ENCODE measurements at regions not wholly inside any gene's neighbourhood (a gene's known extent, or its start where the extent isn't known, plus 50 kb on each side); places are given as distances from the start of the nearest gene placed in this dataset.

GRCh38 chr3:25964141-25964540, 174.3 kb downstream of the OXSM start:
- no peak for DNase-seq (ENCODE audit: extremely low read depth in 1 of 4, low spot score in 3 of 4)
- BruUV-seq (replicated peaks), result no TSS peak
- POLR2A ChIA-PET, result no interaction called here
- no peaks in the 10 kb centered on the region for H3K4me1 ChIP-seq (replicated peaks in 1 of 2; ENCODE audit: control insufficient read depth in 2 of 2, insufficient read depth in 2 of 2, low read length in 2 of 2)
- no peak overlapping the region for H3K9ac ChIP-seq (ENCODE audit: insufficient read depth in 1 of 2, low read depth in 2 of 2, low read length in 2 of 2)
- no peaks in the 10 kb centered on the region for H3K36me3 ChIP-seq (ENCODE audit: control insufficient read depth, insufficient read depth, low read length)
- H3K9me3 ChIP-seq (replicated peaks; ENCODE audit: control insufficient read depth, insufficient read depth, low read depth, low read length), result no peaks in the 10 kb centered on the region; the same call in 1 of the 2 replicates
- H3K9me1 ChIP-seq (ENCODE audit: control insufficient read depth, insufficient read depth, low read length), result no peaks in the 10 kb centered on the region
- no peak overlapping the region for H3K4me3 ChIP-seq
- no peak overlapping the region for H3K4me2 ChIP-seq (ENCODE audit: insufficient read depth, low read length)
- intact Hi-C loops (cut with micrococcal nuclease) (no loop called here), in situ Hi-C loops (cut with MboI) (no loop called here)
- no peak overlapping the region for H2AFZ ChIP-seq (ENCODE audit: low read depth, low read length)
- FAIRE-seq, result no peak
- H3K27ac ChIP-seq (ENCODE audit: extremely low read depth, low read depth, low read length), result no peak overlapping the region
- H3K79me2 ChIP-seq (ENCODE audit: control insufficient read depth, insufficient read depth, low read length), result no peaks in the 10 kb centered on the region
- 0% methylated on average over 2 of the region's 2 CpGs for WGBS (ENCODE audit: insufficient coverage, low coverage, missing lambda C conversion rate)
- no peaks in the 10 kb centered on the region for H3K27me3 ChIP-seq (ENCODE audit: control insufficient read depth in 2 of 2, insufficient read depth in 2 of 2, low read length in 2 of 2)
- no peak for TF ChIP-seq JUN (IDR thresholded peaks at IDR 0.05; ENCODE audit: borderline replicate concordance, low read depth, low read length)
- TF ChIP-seq JUN (CRISPR knock-in tag; IDR thresholded peaks at IDR 0.05; ENCODE audit: borderline replicate concordance), result no peak
- no peak for TF ChIP-seq ILK (tag; IDR thresholded peaks at IDR 0.05; ENCODE audit: borderline replicate concordance, low read depth)
- no peak for TF ChIP-seq ZNF668 (CRISPR knock-in tag; IDR thresholded peaks at IDR 0.05)
- TF ChIP-seq NCOA4 (IDR thresholded peaks at IDR 0.05; ENCODE audit: partially characterized antibody), result no peak
- TF ChIP-seq STAT5B (CRISPR knock-in tag; IDR thresholded peaks at IDR 0.05), result no peak
- TF ChIP-seq ZNF41 (CRISPR knock-in tag; conservative IDR thresholded peaks at IDR 0.05), result no peak
- CTCF ChIA-PET (ENCODE audit: low intra/inter-chr PET ratio), result no interaction called here
- no peak for ATAC-seq
- H4K20me1 ChIP-seq (replicated peaks; ENCODE audit: control insufficient read depth, insufficient read depth, low read length), result no peaks in the 10 kb centered on the region

- FAIRE-seq (no peak), DNase-seq (ENCODE audit: extremely low read depth in 1 of 4, low spot score in 3 of 4) (no peak), ATAC-seq (no peak)
- Histone ChIP-seq H3K9me3 (replicated peaks; ENCODE audit: control insufficient read depth, insufficient read depth, low read depth, low read length) (no peaks in the 10 kb centered on the region; the same call in 1 of the 2 replicates), H3K4me3 (no peak overlapping the region), H3K9me1 (ENCODE audit: control insufficient read depth, insufficient read depth, low read length) (no peaks in the 10 kb centered on the region), H3K79me2 (ENCODE audit: control insufficient read depth, insufficient read depth, low read length) (no peaks in the 10 kb centered on the region), H2AFZ (ENCODE audit: low read depth, low read length) (no peak overlapping the region), H3K36me3 (ENCODE audit: control insufficient read depth, insufficient read depth, low read length) (no peaks in the 10 kb centered on the region), H4K20me1 (replicated peaks; ENCODE audit: control insufficient read depth, insufficient read depth, low read length) (no peaks in the 10 kb centered on the region), H3K4me2 (ENCODE audit: insufficient read depth, low read length) (no peak overlapping the region), H3K27me3 (ENCODE audit: control insufficient read depth in 2 of 2, insufficient read depth in 2 of 2, low read length in 2 of 2) (no peaks in the 10 kb centered on the region), H3K4me1 (replicated peaks in 1 of 2; ENCODE audit: control insufficient read depth in 2 of 2, insufficient read depth in 2 of 2, low read length in 2 of 2) (no peaks in the 10 kb centered on the region), H3K27ac (ENCODE audit: extremely low read depth, low read depth, low read length) (no peak overlapping the region), H3K9ac (ENCODE audit: insufficient read depth in 1 of 2, low read depth in 2 of 2, low read length in 2 of 2) (no peak overlapping the region)
- 3% methylated on average over 5 of the region's 5 CpGs for WGBS (ENCODE audit: insufficient coverage, low coverage, missing lambda C conversion rate)
- ChIA-PET CTCF (ENCODE audit: low intra/inter-chr PET ratio) (no interaction called here), POLR2A (no interaction called here)
- in situ Hi-C loops (cut with MboI), result no loop called here
- intact Hi-C loops (cut with micrococcal nuclease), result no loop called here
- TF ChIP-seq ADNP (tag; IDR thresholded peaks at IDR 0.05), result no peak
- BruUV-seq (replicated peaks), result no TSS peak
Measured at GRCh38 chr3:25967385-25967784, 177.5 kb downstream of the OXSM start.

Data from K562 (cell line).